ENCODE measurements at regions not wholly inside any gene's neighbourhood (a gene's known extent, or its start where the extent isn't known, plus 50 kb on each side); places are given as distances from the start of the nearest gene placed in this dataset.

DNA sequence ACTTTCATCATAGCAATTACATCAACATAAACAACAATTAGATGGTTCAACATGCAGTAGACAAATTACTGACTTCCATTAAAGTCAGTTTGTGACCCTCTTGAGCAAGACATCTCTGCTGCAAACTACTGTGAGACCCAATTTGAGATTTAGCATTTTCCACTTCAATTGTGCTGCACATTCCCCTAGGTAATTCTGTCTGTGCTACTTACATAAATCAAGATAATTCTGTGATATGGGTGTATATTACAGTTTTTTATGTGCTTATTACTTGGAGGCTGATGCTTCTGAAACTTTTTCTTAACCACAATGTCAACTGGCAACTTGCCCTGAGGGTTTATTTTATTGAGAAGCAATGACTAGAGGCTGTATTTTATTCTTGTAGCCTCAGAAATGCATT is 1714.4 kb downstream of the OLFM4 start (continued):
- TF ChIP-seq, protein P1, sequence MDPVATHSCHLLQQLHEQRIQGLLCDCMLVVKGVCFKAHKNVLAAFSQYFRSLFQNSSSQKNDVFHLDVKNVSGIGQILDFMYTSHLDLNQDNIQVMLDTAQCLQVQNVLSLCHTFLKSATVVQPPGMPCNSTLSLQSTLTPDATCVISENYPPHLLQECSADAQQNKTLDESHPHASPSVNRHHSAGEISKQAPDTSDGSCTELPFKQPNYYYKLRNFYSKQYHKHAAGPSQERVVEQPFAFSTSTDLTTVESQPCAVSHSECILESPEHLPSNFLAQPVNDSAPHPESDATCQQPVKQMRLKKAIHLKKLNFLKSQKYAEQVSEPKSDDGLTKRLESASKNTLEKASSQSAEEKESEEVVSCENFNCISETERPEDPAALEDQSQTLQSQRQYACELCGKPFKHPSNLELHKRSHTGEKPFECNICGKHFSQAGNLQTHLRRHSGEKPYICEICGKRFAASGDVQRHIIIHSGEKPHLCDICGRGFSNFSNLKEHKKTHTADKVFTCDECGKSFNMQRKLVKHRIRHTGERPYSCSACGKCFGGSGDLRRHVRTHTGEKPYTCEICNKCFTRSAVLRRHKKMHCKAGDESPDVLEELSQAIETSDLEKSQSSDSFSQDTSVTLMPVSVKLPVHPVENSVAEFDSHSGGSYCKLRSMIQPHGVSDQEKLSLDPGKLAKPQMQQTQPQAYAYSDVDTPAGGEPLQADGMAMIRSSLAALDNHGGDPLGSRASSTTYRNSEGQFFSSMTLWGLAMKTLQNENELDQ (tag by site-specific recombination; IDR thresholded peaks at IDR 0.05; ENCODE audit: low read depth) = no peak
- TF ChIP-seq, protein P2, sequence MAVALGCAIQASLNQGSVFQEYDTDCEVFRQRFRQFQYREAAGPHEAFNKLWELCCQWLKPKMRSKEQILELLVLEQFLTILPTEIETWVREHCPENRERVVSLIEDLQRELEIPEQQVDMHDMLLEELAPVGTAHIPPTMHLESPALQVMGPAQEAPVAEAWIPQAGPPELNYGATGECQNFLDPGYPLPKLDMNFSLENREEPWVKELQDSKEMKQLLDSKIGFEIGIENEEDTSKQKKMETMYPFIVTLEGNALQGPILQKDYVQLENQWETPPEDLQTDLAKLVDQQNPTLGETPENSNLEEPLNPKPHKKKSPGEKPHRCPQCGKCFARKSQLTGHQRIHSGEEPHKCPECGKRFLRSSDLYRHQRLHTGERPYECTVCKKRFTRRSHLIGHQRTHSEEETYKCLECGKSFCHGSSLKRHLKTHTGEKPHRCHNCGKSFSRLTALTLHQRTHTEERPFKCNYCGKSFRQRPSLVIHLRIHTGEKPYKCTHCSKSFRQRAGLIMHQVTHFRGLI (tag by site-specific recombination; IDR thresholded peaks at IDR 0.05) = no peak
- TF ChIP-seq ZFP3 (tag by site-specific recombination; IDR thresholded peaks at IDR 0.05; ENCODE audit: low read depth) (no peak), ZBTB8A (tag by site-specific recombination; IDR thresholded peaks at IDR 0.05) (peak; percentile 47), IKZF3 (tag by site-specific recombination; IDR thresholded peaks at IDR 0.05) (peak; percentile 78), ZNF768 (tag by site-specific recombination; IDR thresholded peaks at IDR 0.05) (no peak), KLF1 (tag by site-specific recombination; IDR thresholded peaks at IDR 0.05) (no peak), ZNF354C (tag by site-specific recombination; IDR thresholded peaks at IDR 0.05; ENCODE audit: borderline replicate concordance, low read depth) (no peak), ZFHX2 (tag by site-specific recombination; conservative IDR thresholded peaks at IDR 0.05) (no peak), REPIN1 (tag by site-specific recombination; IDR thresholded peaks at IDR 0.05; ENCODE audit: low read depth) (no peak), SCRT2 (tag by site-specific recombination; IDR thresholded peaks at IDR 0.05) (0 out of 2 replicates have a peak, but pooled peaks have one; percentile 31), ZNF596 (tag by site-specific recombination; IDR thresholded peaks at IDR 0.05) (no peak), ZNF585B (tag by site-specific recombination; IDR thresholded peaks at IDR 0.05) (no peak), ZNF19 (tag by site-specific recombination; IDR thresholded peaks at IDR 0.05; ENCODE audit: low read depth) (no peak), ZNF239 (tag by site-specific recombination; IDR thresholded peaks at IDR 0.05) (no peak), KLF7 (tag by site-specific recombination; IDR thresholded peaks at IDR 0.05; ENCODE audit: borderline replicate concordance) (no peak), MYNN (tag by site-specific recombination; IDR thresholded peaks at IDR 0.05; ENCODE audit: borderline replicate concordance) (no peak), ZXDB (tag by site-specific recombination; IDR thresholded peaks at IDR 0.05) (no peak), TCF7L2 (IDR thresholded peaks at IDR 0.05; ENCODE audit: borderline replicate concordance, low read depth, low read length) (peak; percentile 91), ZNF707 (tag by site-specific recombination; IDR thresholded peaks at IDR 0.05) (no peak), ZNF157 (tag by site-specific recombination; IDR thresholded peaks at IDR 0.05) (no peak), ZNF426 (tag by site-specific recombination; IDR thresholded peaks at IDR 0.05) (no peak), ZNF292 (tag by site-specific recombination; IDR thresholded peaks at IDR 0.05; ENCODE audit: borderline replicate concordance, low read depth) (no peak), ZNF664 (tag by site-specific recombination; IDR thresholded peaks at IDR 0.05) (no peak), ZNF510 (tag by site-specific recombination; IDR thresholded peaks at IDR 0.05; ENCODE audit: insufficient replicate concordance) (no peak)
- TF ChIP-seq, protein P3, sequence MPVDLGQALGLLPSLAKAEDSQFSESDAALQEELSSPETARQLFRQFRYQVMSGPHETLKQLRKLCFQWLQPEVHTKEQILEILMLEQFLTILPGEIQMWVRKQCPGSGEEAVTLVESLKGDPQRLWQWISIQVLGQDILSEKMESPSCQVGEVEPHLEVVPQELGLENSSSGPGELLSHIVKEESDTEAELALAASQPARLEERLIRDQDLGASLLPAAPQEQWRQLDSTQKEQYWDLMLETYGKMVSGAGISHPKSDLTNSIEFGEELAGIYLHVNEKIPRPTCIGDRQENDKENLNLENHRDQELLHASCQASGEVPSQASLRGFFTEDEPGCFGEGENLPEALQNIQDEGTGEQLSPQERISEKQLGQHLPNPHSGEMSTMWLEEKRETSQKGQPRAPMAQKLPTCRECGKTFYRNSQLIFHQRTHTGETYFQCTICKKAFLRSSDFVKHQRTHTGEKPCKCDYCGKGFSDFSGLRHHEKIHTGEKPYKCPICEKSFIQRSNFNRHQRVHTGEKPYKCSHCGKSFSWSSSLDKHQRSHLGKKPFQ (tag by site-specific recombination; IDR thresholded peaks at IDR 0.05) = 0 out of 2 replicates have a peak, but pooled peaks have one; percentile 33
- TF ChIP-seq, protein P4, sequence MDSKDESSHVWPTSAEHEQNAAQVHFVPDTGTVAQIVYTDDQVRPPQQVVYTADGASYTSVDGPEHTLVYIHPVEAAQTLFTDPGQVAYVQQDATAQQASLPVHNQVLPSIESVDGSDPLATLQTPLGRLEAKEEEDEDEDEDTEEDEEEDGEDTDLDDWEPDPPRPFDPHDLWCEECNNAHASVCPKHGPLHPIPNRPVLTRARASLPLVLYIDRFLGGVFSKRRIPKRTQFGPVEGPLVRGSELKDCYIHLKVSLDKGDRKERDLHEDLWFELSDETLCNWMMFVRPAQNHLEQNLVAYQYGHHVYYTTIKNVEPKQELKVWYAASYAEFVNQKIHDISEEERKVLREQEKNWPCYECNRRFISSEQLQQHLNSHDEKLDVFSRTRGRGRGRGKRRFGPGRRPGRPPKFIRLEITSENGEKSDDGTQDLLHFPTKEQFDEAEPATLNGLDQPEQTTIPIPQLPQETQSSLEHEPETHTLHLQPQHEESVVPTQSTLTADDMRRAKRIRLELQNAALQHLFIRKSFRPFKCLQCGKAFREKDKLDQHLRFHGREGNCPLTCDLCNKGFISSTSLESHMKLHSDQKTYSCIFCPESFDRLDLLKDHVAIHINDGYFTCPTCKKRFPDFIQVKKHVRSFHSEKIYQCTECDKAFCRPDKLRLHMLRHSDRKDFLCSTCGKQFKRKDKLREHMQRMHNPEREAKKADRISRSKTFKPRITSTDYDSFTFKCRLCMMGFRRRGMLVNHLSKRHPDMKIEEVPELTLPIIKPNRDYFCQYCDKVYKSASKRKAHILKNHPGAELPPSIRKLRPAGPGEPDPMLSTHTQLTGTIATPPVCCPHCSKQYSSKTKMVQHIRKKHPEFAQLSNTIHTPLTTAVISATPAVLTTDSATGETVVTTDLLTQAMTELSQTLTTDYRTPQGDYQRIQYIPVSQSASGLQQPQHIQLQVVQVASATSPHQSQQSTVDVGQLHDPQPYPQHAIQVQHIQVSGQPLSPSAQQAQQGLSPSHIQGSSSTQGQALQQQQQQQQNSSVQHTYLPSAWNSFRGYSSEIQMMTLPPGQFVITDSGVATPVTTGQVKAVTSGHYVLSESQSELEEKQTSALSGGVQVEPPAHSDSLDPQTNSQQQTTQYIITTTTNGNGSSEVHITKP (tag by site-specific recombination; IDR thresholded peaks at IDR 0.05) = no peak
- TF ChIP-seq, protein P5, sequence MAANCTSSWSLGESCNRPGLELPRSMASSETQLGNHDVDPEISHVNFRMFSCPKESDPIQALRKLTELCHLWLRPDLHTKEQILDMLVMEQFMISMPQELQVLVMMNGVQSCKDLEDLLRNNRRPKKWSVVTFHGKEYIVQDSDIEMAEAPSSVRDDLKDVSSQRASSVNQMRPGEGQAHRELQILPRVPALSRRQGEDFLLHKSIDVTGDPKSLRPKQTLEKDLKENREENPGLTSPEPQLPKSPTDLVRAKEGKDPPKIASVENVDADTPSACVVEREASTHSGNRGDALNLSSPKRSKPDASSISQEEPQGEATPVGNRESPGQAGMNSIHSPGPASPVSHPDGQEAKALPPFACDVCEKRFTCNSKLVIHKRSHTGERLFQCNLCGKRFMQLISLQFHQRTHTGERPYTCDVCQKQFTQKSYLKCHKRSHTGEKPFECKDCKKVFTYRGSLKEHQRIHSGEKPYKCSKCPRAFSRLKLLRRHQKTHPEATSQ (tag by site-specific recombination; IDR thresholded peaks at IDR 0.05) = no peak
- TF ChIP-seq, protein P6, sequence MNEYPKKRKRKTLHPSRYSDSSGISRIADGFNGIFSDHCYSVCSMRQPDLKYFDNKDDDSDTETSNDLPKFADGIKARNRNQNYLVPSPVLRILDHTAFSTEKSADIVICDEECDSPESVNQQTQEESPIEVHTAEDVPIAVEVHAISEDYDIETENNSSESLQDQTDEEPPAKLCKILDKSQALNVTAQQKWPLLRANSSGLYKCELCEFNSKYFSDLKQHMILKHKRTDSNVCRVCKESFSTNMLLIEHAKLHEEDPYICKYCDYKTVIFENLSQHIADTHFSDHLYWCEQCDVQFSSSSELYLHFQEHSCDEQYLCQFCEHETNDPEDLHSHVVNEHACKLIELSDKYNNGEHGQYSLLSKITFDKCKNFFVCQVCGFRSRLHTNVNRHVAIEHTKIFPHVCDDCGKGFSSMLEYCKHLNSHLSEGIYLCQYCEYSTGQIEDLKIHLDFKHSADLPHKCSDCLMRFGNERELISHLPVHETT (tag by site-specific recombination; IDR thresholded peaks at IDR 0.05) = no peak
